Esophagus squamous epithelium (tissue), 4 donors: ENCODE measurements at regions not wholly inside any gene's neighbourhood (a gene's known extent, or its start where the extent isn't known, plus 50 kb on each side); places are given as distances from the start of the nearest gene placed in this dataset.

ENCODE experiments used
- POLR2A ChIP-seq, 4 donors: fragments of 450-650 bp; IDR thresholded peaks; one replicate each; pipeline ENCODE4 v1.6.1; 2017; ENCODE audit warnings: antibody characterized with exemption in 4 of 4, mild to moderate bottlenecking in 4 of 4, moderate library complexity in 3 of 4
- TF ChIP-seq, protein P1 (sequence below), 6 experiments: fragments of 450-650 bp in 4 of 6; fragments of 200-600 bp in 2 of 6; sonication (generic) in 2 of 6; IDR thresholded peaks; one replicate each; pipeline ENCODE4 v1.5.1; 2016 to 2019; ENCODE audit warnings: antibody characterized with exemption in 6 of 6, mild to moderate bottlenecking in 4 of 6, moderate library complexity in 4 of 6

DNA sequence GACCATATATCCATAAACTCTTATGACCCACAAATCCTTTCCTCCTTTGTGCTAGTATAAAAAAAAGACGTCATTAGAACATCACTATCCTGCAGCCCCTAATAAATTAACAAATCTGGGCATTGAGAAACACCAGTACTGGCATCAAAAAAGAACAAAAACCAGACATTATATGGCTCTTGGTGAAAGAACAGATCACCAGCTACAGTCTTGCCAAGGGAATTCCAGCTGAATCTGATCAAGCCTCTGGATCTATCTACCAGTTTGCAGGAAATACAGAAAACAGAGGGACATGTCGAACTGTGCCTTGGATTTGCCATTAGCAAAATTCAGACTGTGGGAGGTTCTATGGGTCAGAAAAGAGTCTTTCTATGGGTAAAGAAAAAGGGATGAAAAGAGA lies 93.7 kb upstream of the DDX18 start:
- TF ChIP-seq POLR2A (IDR thresholded peaks at IDR 0.05), result no peak
- TF ChIP-seq, protein P1, sequence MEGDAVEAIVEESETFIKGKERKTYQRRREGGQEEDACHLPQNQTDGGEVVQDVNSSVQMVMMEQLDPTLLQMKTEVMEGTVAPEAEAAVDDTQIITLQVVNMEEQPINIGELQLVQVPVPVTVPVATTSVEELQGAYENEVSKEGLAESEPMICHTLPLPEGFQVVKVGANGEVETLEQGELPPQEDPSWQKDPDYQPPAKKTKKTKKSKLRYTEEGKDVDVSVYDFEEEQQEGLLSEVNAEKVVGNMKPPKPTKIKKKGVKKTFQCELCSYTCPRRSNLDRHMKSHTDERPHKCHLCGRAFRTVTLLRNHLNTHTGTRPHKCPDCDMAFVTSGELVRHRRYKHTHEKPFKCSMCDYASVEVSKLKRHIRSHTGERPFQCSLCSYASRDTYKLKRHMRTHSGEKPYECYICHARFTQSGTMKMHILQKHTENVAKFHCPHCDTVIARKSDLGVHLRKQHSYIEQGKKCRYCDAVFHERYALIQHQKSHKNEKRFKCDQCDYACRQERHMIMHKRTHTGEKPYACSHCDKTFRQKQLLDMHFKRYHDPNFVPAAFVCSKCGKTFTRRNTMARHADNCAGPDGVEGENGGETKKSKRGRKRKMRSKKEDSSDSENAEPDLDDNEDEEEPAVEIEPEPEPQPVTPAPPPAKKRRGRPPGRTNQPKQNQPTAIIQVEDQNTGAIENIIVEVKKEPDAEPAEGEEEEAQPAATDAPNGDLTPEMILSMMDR (IDR thresholded peaks at IDR 0.05), result no peak
